Heart left ventricle (tissue), 16 donors: ENCODE measurements at regions not wholly inside any gene's neighbourhood (a gene's known extent, or its start where the extent isn't known, plus 50 kb on each side); places are given as distances from the start of the nearest gene placed in this dataset.

Experiments used
- ATAC-seq, 4 donors: fragments of 200-7000 bp; cut with Tn5 transposase; one replicate each; pipeline ENCODE4 v1.9.1; 2020 to 2022; ENCODE audit warnings: moderate library complexity in 4 of 4, mild to moderate bottlenecking in 3 of 4, moderate number of reproducible peaks in 1 of 4
- DNase-seq, 5 donors: peaks; one replicate each; pipeline ENCODE4 v3.0.0-alpha.2; 2020
- H3K27ac ChIP-seq, 12 donors: fragments of 200-600 bp; sonication (generic) in 4 of 12; one replicate each; pipeline versions ENCODE4 v1.5.0 to v1.8.0; 2016 to 2022; ENCODE audit warnings: mild to moderate bottlenecking in 2 of 12
- H3K27me3 ChIP-seq, 9 donors: fragments of 200-600 bp; sonication (generic) in 2 of 9; one replicate each; pipeline versions ENCODE4 v1.5.1 to v1.8.0; 2016 to 2022; ENCODE audit warnings: mild to moderate bottlenecking in 3 of 9
- H3K36me3 ChIP-seq, 9 donors: fragments of 200-600 bp; sonication (generic) in 2 of 9; one replicate each; pipeline versions ENCODE4 v1.5.0 to v1.8.0; 2018 to 2022; ENCODE audit warnings: mild to moderate bottlenecking in 2 of 9
- H3K4me1 ChIP-seq, 12 donors: fragments of 200-600 bp; sonication (generic) in 4 of 12; one replicate each; pipeline versions ENCODE4 v1.5.0 to v1.8.0; 2016 to 2022; ENCODE audit warnings: mild to moderate bottlenecking in 3 of 12
- H3K4me3 ChIP-seq, 12 donors: fragments of 200-600 bp; sonication (generic) in 4 of 12; one replicate each; pipeline versions ENCODE4 v1.5.0 to v1.8.0; 2017 to 2022; ENCODE audit warnings: mild to moderate bottlenecking in 9 of 12, moderate library complexity in 4 of 12
- H3K9me3 ChIP-seq, 12 donors: fragments of 200-600 bp; sonication (generic) in 4 of 12; one replicate each; pipeline versions ENCODE4 v1.5.0 to v1.8.0; 2016 to 2022; ENCODE audit warnings: mild to moderate bottlenecking in 1 of 12
- CTCF ChIP-seq, 12 donors: fragments of 200-600 bp; sonication (generic) in 4 of 12; IDR thresholded peaks; one replicate each; pipeline versions ENCODE4 v1.5.0 to v1.8.0; 2018 to 2022; ENCODE audit warnings: antibody characterized with exemption in 12 of 12, mild to moderate bottlenecking in 5 of 12
- POLR2A ChIP-seq, 2 donors: fragments of 450-650 bp; IDR thresholded peaks; one replicate each; pipeline ENCODE4 v1.6.1; 2017; ENCODE audit warnings: antibody characterized with exemption in 2 of 2, mild to moderate bottlenecking in 2 of 2, moderate library complexity in 2 of 2
- WGBS, 4 donors: extraction: QIAGEN DNeasy Blood & Tissue Kit in 2 of 4; methylation state at CpG; one replicate each; pipeline versions ENCODE4 v1.1.5 to v1.1.7; 2013 to 2018; 5-methylcytosine and 5-hydroxymethylcytosine counted together
- intact Hi-C, 10 donors: fragments of 100-400 bp; cut with DNase I; formaldehyde crosslinking; loops; one replicate each; pipeline versions ENCODE4 v1.11.1 to v1.14.2; 2022
- donor health status: ischemic (EF 13 %, LVEDD 7.1; RV severe dilation, severe dysfunction).
- donor health status: healthy with polysubstance abuse.
- donor health status: DM: no; HTN: yes; CAD: no.
- donor health status: DM: no; HTN: no; CAD: no.
- donor health status: ischemic (EF 25% LVEDD 6.9; RV normal size, moderate dysfunction).
- donor health status: ischemic (EF 25% LVEDD 5.7; RV mildly dilated, moderate dysfunction).
- donor health status: healthy.
- donor health status: DM: yes; HTN: yes; CAD: no.
- donor health status: ischemic (EF 35%, LVEDD 5.7; RV mildly dilated, moderate dysfunction).
- donor health status: nonischemic (EF 11% LVEDD 7.7; RV severe dilation, severe dysfunction).
- donor health status: DM: yes; HTN: yes; CAD: no.
- donor health status: PGD.
- donor health status: ischemic (EF 29% LVEDD 5.4; RV normal size, mild dysfunction).
- donor health status: nonischemic (EF 23%, LVEDD 6.1; RV moderate dilation, normal function).

GRCh38 chr7:131194070-131194865, 133.4 kb upstream of the MKLN1 start:
- no peak overlapping the region for H3K4me3 ChIP-seq
- H3K9me3 ChIP-seq: no peaks in the 10 kb centered on the region
- no peaks in the 10 kb centered on the region for H3K36me3 ChIP-seq
- no peak overlapping the region for H3K27ac ChIP-seq
- no peak for TF ChIP-seq POLR2A (IDR thresholded peaks at IDR 0.05)
- ATAC-seq: no peak
- H3K4me1 ChIP-seq: peaks cover 0 to 5% (median 0%) of the 10 kb centered on the region in 12 donors
- no peak for DNase-seq
- H3K27me3 ChIP-seq: no peaks in the 10 kb centered on the region
- intact Hi-C loops: no loop called here
- WGBS, 4 donors: 81 to 86% (median 83%) methylated on average over 7 of the region's 7 CpGs

GRCh38 chr7:131196803-131197202, 130.9 kb upstream of the MKLN1 start:
- Histone ChIP-seq H3K9me3 (no peaks in the 10 kb centered on the region), H3K36me3 (no peaks in the 10 kb centered on the region), H3K27ac (no peak overlapping the region), H3K27me3 (no peaks in the 10 kb centered on the region), H3K4me1 (no peaks in the 10 kb centered on the region), H3K4me3 (no peak overlapping the region)
- no peak for TF ChIP-seq POLR2A (IDR thresholded peaks at IDR 0.05)
- no peak for TF ChIP-seq CTCF (IDR thresholded peaks at IDR 0.05)
- DNase-seq: no peak
- intact Hi-C loops: no loop called here
- WGBS, 4 donors: 20 to 37% (median 26%) methylated on average over 4 of the region's 4 CpGs
- ATAC-seq: peak in 2 of 4 donors; percentile 24 to 36

- H3K27ac ChIP-seq: no peak overlapping the region
- 77 to 85% (median 82%) methylated on average over 4 of the region's 4 CpGs for WGBS, 4 donors
- H3K27me3 ChIP-seq: no peaks in the 10 kb centered on the region
- intact Hi-C loops: no loop called here
- H3K4me1 ChIP-seq: peaks cover 0 to 5% (median 0%) of the 10 kb centered on the region in 12 donors
- ATAC-seq (no peak), DNase-seq (no peak)
- TF ChIP-seq POLR2A (IDR thresholded peaks at IDR 0.05): no peak
- TF ChIP-seq CTCF (IDR thresholded peaks at IDR 0.05): no peak
- H3K4me3 ChIP-seq: no peak overlapping the region
- H3K36me3 ChIP-seq: no peaks in the 10 kb centered on the region
- no peaks in the 10 kb centered on the region for H3K9me3 ChIP-seq
Measured at GRCh38 chr7:131197920-131198615, 129.6 kb upstream of the MKLN1 start.

- ATAC-seq (no peak), DNase-seq (no peak)
- Histone ChIP-seq H3K4me1 (peaks cover 0 to 12% (median 0%) of the 10 kb centered on the region in 12 donors), H3K36me3 (no peaks in the 10 kb centered on the region), H3K27me3 (no peaks in the 10 kb centered on the region), H3K4me3 (no peak overlapping the region), H3K9me3 (no peaks in the 10 kb centered on the region), H3K27ac (peak overlapping the region in 3 of 12 donors; percentile 17 to 28 (median 23))
- intact Hi-C loops: no loop called here
- no peak for TF ChIP-seq CTCF (IDR thresholded peaks at IDR 0.05)
- no peak for TF ChIP-seq POLR2A (IDR thresholded peaks at IDR 0.05)
- 87 to 95% (median 92%) methylated on average over 5 of the region's 5 CpGs for WGBS, 4 donors
Measured at GRCh38 chr7:131202451-131202850, 125.2 kb upstream of the MKLN1 start.
